CD8-positive, alpha-beta memory T cell (primary cell): ENCODE measurements at regions not wholly inside any gene's neighbourhood (a gene's known extent, or its start where the extent isn't known, plus 50 kb on each side); places are given as distances from the start of the nearest gene placed in this dataset.

Experiments used
- CTCF ChIA-PET: fragments of 350-600 bp; sonication (Branson Sonifier 250); formaldehyde crosslinking; loops from one replicate; lab custom pipeline; 2021; ENCODE audit warnings: antibody characterized with exemption; lab: Charles Lee
- POLR2A ChIA-PET: fragments of 350-600 bp; sonication (Branson Sonifier 250); formaldehyde crosslinking; loops from one replicate; lab custom pipeline; 2021; ENCODE audit warnings: antibody characterized with exemption; lab: Charles Lee
- DNase-seq, 5 donors: peaks; one replicate each; pipeline versions ENCODE4 v3.0.0 to v3.0.0-alpha.2; 2020 to 2022; ENCODE audit warnings: mixed read lengths in 1 of 5
- H3K27ac ChIP-seq: one replicate; pipeline ENCODE4 v1.7.0; 2013; ENCODE audit warnings: low read depth, mild to moderate bottlenecking, low read length, moderate library complexity
- H3K27me3 ChIP-seq: 2 replicates; pipeline ENCODE4 v1.7.0; 2013; ENCODE audit warnings: low read length, mild to moderate bottlenecking; ENCODE audit not compliant: insufficient read depth, poor library complexity, severe bottlenecking
- H3K36me3 ChIP-seq: 2 replicates; pipeline ENCODE4 v1.7.0; 2013; ENCODE audit warnings: mild to moderate bottlenecking, low read length, moderate library complexity; ENCODE audit not compliant: insufficient read depth
- H3K4me1 ChIP-seq: 2 replicates; pipeline ENCODE4 v1.7.0; 2013; ENCODE audit warnings: mild to moderate bottlenecking, low read length, moderate library complexity; ENCODE audit not compliant: insufficient read depth
- H3K4me3 ChIP-seq: 2 replicates; pipeline ENCODE4 v1.7.0; 2013; ENCODE audit warnings: mild to moderate bottlenecking, low read length
- H3K9me3 ChIP-seq: 2 replicates; pipeline ENCODE4 v1.7.0; 2013; ENCODE audit warnings: mild to moderate bottlenecking, low read length
- H3K27ac Mint-ChIP-seq, 8 donors: one replicate each; pipeline ENCODE4 v1.8.0; 2020 to 2021; ENCODE audit warnings: mixed read lengths in 8 of 8, mild to moderate bottlenecking in 6 of 8, inconsistent platforms in 3 of 8, moderate library complexity in 3 of 8
- H3K27me3 Mint-ChIP-seq, 2 donors: one replicate each; pipeline ENCODE4 v1.8.0; 2020 to 2021; ENCODE audit warnings: mixed read lengths in 2 of 2, mild to moderate bottlenecking in 1 of 2, moderate library complexity in 1 of 2
- H3K36me3 Mint-ChIP-seq, 3 donors: one replicate each; pipeline ENCODE4 v1.8.0; 2020 to 2021; ENCODE audit warnings: mixed read lengths in 3 of 3, inconsistent platforms in 1 of 3, mild to moderate bottlenecking in 1 of 3
- H3K4me1 Mint-ChIP-seq, 3 donors: one replicate each; pipeline ENCODE4 v1.8.0; 2020 to 2021; ENCODE audit warnings: mixed read lengths in 3 of 3, inconsistent platforms in 1 of 3, mild to moderate bottlenecking in 1 of 3
- H3K4me3 Mint-ChIP-seq, 7 donors: one replicate each; pipeline ENCODE4 v1.8.0; 2020 to 2021; ENCODE audit warnings: mixed read lengths in 7 of 7, mild to moderate bottlenecking in 6 of 7, moderate library complexity in 4 of 7, inconsistent platforms in 2 of 7
- H3K9me3 Mint-ChIP-seq, 5 donors: one replicate each; pipeline ENCODE4 v1.8.0; 2020 to 2022; ENCODE audit warnings: mixed read lengths in 5 of 5, mild to moderate bottlenecking in 3 of 5, moderate library complexity in 2 of 5, inconsistent platforms in 1 of 5

GRCh38 chr21:39124681-39125251 is 58.5 kb downstream of the PSMG1 start:
- H3K9me3 Mint-ChIP-seq, result peaks cover 2 to 11% (median 9%) of the 10 kb centered on the region in 5 donors
- no peaks in the 10 kb centered on the region for H3K36me3 Mint-ChIP-seq
- H3K9me3 ChIP-seq, result no peaks in the 10 kb centered on the region
- no peak overlapping the region for H3K27ac Mint-ChIP-seq
- no peak overlapping the region for H3K4me3 ChIP-seq
- H3K36me3 ChIP-seq, result no peaks in the 10 kb centered on the region
- H3K27ac ChIP-seq, result no peak overlapping the region
- POLR2A ChIA-PET, result no interaction called here
- peaks cover 6 to 7% of the 10 kb centered on the region in 2 donors for H3K27me3 Mint-ChIP-seq
- no peaks in the 10 kb centered on the region for H3K4me1 ChIP-seq
- DNase-seq, result no peak
- H3K4me1 Mint-ChIP-seq, result peaks cover 6 to 7% (median 6%) of the 10 kb centered on the region in 3 donors
- no peaks in the 10 kb centered on the region for H3K27me3 ChIP-seq
- no peak overlapping the region for H3K4me3 Mint-ChIP-seq
- CTCF ChIA-PET, result no interaction called here

DNA sequence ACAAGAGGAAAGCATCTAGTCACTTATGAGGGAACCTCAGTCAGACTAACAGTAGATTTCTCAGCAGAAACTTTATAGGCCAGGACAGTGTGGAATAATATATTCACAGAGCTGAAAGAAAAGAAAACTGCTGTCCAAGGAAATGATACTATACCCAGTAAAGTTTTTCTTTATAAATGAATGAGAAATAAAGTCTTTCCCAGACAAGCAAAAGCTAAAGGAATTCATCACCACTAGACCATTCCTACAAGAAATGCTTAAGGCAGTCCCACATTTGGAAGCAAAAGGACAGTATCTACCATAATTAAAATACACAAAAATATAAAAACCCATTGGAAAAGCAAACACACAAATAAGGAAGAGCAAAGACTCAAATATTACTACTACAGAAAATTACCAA is 59.9 kb downstream of the PSMG1 start:
- no peaks in the 10 kb centered on the region for H3K4me1 ChIP-seq
- H3K27ac ChIP-seq, result no peak overlapping the region
- no peaks in the 10 kb centered on the region for H3K9me3 ChIP-seq
- ChIA-PET CTCF (no interaction called here), POLR2A (no interaction called here)
- no peaks in the 10 kb centered on the region for H3K36me3 ChIP-seq
- Mint-ChIP-seq H3K27ac (no peak overlapping the region), H3K36me3 (no peaks in the 10 kb centered on the region), H3K27me3 (peaks cover 0 to 11% of the 10 kb centered on the region in 2 donors), H3K9me3 (peaks cover 2 to 12% (median 10%) of the 10 kb centered on the region in 5 donors), H3K4me3 (no peak overlapping the region), H3K4me1 (peaks cover 6 to 7% (median 6%) of the 10 kb centered on the region in 3 donors)
- no peaks in the 10 kb centered on the region for H3K27me3 ChIP-seq
- DNase-seq, result no peak
- H3K4me3 ChIP-seq, result no peak overlapping the region

DNA sequence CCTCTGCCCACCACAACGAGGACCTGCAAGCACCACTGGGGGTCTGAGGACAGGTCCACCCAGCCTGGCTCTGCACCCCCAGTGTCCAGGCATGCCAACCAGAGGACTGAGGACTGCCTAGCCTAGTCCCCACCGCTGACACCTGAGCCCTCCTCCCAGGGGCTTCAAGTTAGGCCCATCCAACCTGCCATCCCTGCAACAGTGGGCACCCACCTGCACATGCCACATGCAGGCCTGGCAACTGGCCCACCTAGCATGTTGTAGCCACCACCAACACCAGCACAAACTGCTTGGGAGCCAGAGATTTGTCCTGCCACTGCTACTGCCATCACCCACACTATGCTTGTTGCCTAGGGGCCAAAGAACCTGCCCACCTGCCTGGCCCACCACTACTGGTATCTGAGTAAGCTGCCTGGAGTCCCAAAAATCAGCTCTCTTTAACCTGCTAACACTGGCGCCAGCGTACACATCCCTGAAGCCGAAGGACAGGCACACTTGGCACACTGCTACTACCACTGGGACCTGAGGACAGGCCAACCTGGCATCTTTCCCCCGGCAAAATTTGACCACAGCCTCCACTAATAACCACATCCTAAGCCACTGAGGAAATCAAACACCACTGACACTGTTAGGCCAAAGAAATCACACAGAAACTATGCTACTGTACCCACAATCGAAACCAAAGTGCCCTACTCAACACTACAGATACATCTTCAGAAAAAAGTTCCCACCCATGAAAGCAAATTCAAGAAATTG is 61.5 kb downstream of the PSMG1 start:
- H3K27me3 ChIP-seq, result no peaks in the 10 kb centered on the region
- Mint-ChIP-seq H3K36me3 (no peaks in the 10 kb centered on the region), H3K9me3 (peaks cover 2 to 12% (median 10%) of the 10 kb centered on the region in 5 donors), H3K27ac (peak overlapping the region in 1 of 8 donors; percentile 8), H3K4me3 (peak overlapping the region in 1 of 7 donors; percentile 21), H3K27me3 (peaks cover 0 to 13% of the 10 kb centered on the region in 2 donors), H3K4me1 (peaks cover 6 to 7% (median 6%) of the 10 kb centered on the region in 3 donors)
- H3K27ac ChIP-seq, result no peak overlapping the region
- CTCF ChIA-PET, result no interaction called here
- DNase-seq, result no peak
- no peaks in the 10 kb centered on the region for H3K36me3 ChIP-seq
- no peak overlapping the region for H3K4me3 ChIP-seq
- H3K9me3 ChIP-seq, result no peaks in the 10 kb centered on the region
- H3K4me1 ChIP-seq, result no peaks in the 10 kb centered on the region
- POLR2A ChIA-PET, result no interaction called here

DNA sequence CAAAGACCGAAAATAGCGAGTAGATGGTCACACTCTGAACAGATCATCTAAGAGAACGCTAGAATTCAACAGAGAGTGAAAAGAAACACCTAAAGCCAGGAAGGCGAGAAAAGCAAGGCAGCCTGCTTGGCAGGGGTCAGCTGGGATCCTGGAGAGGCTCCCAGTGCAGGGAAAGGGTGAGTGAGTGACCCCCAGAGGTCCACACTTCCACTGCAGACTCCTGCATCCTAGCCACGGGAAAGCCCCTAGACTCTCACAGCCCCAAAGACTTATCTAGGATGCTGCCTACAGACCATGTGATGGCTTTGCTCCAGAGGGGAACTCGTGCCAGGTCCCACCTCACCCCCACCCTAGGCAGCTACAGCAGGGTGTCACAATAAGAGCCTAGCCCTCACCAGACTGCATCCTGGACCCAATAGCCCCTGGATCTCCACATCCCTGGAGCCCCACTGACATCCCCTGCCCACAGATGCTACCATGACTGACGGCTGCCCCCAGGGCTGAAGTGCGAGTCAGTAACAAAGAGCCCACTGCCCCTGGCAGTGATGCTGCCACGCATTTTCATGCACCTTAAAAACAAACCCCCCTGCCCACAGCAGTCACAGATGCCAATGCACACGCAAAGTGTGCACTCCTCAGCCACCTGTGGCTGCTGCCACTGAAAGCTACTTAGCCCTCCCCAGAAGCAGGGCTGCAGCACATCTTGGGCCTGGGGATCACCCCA is 62.2 kb downstream of the PSMG1 start:
- H3K27me3 Mint-ChIP-seq, result peaks cover 5 to 13% of the 10 kb centered on the region in 2 donors
- H3K9me3 ChIP-seq, result no peaks in the 10 kb centered on the region
- no peak overlapping the region for H3K4me3 ChIP-seq
- ChIA-PET POLR2A (no interaction called here), CTCF (no interaction called here)
- H3K4me1 Mint-ChIP-seq, result peaks cover 6 to 7% (median 6%) of the 10 kb centered on the region in 3 donors
- DNase-seq, result no peak
- no peaks in the 10 kb centered on the region for H3K27me3 ChIP-seq
- no peaks in the 10 kb centered on the region for H3K4me1 ChIP-seq
- no peaks in the 10 kb centered on the region for H3K36me3 Mint-ChIP-seq
- H3K9me3 Mint-ChIP-seq, result peaks cover 2 to 12% (median 10%) of the 10 kb centered on the region in 5 donors
- H3K27ac Mint-ChIP-seq, result peak overlapping the region in 1 of 8 donors; percentile 39
- H3K27ac ChIP-seq, result no peak overlapping the region
- no peak overlapping the region for H3K4me3 Mint-ChIP-seq
- no peaks in the 10 kb centered on the region for H3K36me3 ChIP-seq

DNA sequence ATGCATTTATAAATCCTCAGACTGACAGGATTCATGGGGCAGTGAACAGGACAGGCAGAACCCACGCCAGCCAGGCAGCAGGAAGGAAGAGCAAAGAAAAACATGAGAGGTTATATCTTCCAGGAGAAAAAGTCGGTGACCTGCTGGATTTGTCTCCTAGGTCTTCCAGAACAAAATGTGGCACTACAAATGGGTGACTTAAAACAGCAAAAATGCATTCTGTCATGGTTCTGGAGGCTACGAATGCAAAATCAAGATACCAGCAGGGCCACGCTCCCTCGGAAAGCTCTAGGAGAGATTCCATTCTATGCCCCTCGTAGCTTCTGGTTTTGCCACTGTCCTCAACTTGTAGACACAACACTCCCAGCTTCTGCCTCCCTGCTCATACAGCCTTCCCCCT is 63.4 kb downstream of the PSMG1 start:
- H3K27ac Mint-ChIP-seq, result no peak overlapping the region

GRCh38 chr21:39118604-39119215 is 64.5 kb downstream of the PSMG1 start:
- Histone ChIP-seq H3K27me3 (no peaks in the 10 kb centered on the region), H3K27ac (no peak overlapping the region), H3K36me3 (no peaks in the 10 kb centered on the region), H3K9me3 (no peaks in the 10 kb centered on the region), H3K4me1 (no peaks in the 10 kb centered on the region), H3K4me3 (no peak overlapping the region)
- Mint-ChIP-seq H3K27me3 (peaks cover 9 to 13% of the 10 kb centered on the region in 2 donors), H3K4me1 (peaks cover 6 to 7% (median 6%) of the 10 kb centered on the region in 3 donors), H3K9me3 (peaks cover 2 to 11% (median 9%) of the 10 kb centered on the region in 5 donors), H3K4me3 (no peak overlapping the region), H3K27ac (no peak overlapping the region), H3K36me3 (no peaks in the 10 kb centered on the region)
- CTCF ChIA-PET, result no interaction called here
- POLR2A ChIA-PET, result no interaction called here
- DNase-seq, result no peak

More for the DNA sequence above, 63.4 kb downstream of the PSMG1 start:
- H3K4me3 ChIP-seq, result no peak overlapping the region
- CTCF ChIA-PET, result no interaction called here
- Mint-ChIP-seq H3K4me1 (peaks cover 6 to 7% (median 6%) of the 10 kb centered on the region in 3 donors), H3K36me3 (no peaks in the 10 kb centered on the region), H3K27me3 (peaks cover 6 to 12% of the 10 kb centered on the region in 2 donors), H3K4me3 (peak overlapping the region in 1 of 7 donors; percentile 10), H3K9me3 (peaks cover 2 to 12% (median 10%) of the 10 kb centered on the region in 5 donors)
- POLR2A ChIA-PET, result no interaction called here
- DNase-seq, result no peak
- H3K27ac ChIP-seq, result no peak overlapping the region
- no peaks in the 10 kb centered on the region for H3K27me3 ChIP-seq
- H3K4me1 ChIP-seq, result no peaks in the 10 kb centered on the region
- no peaks in the 10 kb centered on the region for H3K36me3 ChIP-seq
- no peaks in the 10 kb centered on the region for H3K9me3 ChIP-seq

- Mint-ChIP-seq H3K9me3 (peaks cover 0 to 7% (median 5%) of the 10 kb centered on the region in 5 donors), H3K4me1 (peaks cover 6 to 7% (median 6%) of the 10 kb centered on the region in 3 donors), H3K36me3 (no peaks in the 10 kb centered on the region), H3K4me3 (no peak overlapping the region), H3K27me3 (peaks cover 9 to 15% of the 10 kb centered on the region in 2 donors), H3K27ac (no peak overlapping the region)
- POLR2A ChIA-PET, result no interaction called here
- Histone ChIP-seq H3K27me3 (no peaks in the 10 kb centered on the region), H3K9me3 (no peaks in the 10 kb centered on the region), H3K4me1 (no peaks in the 10 kb centered on the region), H3K4me3 (no peak overlapping the region), H3K27ac (no peak overlapping the region), H3K36me3 (no peaks in the 10 kb centered on the region)
- DNase-seq, result no peak
- CTCF ChIA-PET, result no interaction called here
These were observed 65.2 kb downstream of the PSMG1 start for GRCh38 chr21:39118061-39118460.
